Erythroblast (primary cell): ENCODE measurements at regions not wholly inside any gene's neighbourhood (a gene's known extent, or its start where the extent isn't known, plus 50 kb on each side); places are given as distances from the start of the nearest gene placed in this dataset.

Experiments used
- GATA1 ChIP-seq: IDR thresholded peaks from 2 replicates; pipeline ENCODE4 v1.6.1; 2011; ENCODE audit warnings: low read depth, mild to moderate bottlenecking, control low read depth, low read length, moderate library complexity
- POLR2A ChIP-seq: IDR thresholded peaks from 2 replicates; pipeline ENCODE4 v1.6.1; 2011; ENCODE audit warnings: mild to moderate bottlenecking, low read length

DNA sequence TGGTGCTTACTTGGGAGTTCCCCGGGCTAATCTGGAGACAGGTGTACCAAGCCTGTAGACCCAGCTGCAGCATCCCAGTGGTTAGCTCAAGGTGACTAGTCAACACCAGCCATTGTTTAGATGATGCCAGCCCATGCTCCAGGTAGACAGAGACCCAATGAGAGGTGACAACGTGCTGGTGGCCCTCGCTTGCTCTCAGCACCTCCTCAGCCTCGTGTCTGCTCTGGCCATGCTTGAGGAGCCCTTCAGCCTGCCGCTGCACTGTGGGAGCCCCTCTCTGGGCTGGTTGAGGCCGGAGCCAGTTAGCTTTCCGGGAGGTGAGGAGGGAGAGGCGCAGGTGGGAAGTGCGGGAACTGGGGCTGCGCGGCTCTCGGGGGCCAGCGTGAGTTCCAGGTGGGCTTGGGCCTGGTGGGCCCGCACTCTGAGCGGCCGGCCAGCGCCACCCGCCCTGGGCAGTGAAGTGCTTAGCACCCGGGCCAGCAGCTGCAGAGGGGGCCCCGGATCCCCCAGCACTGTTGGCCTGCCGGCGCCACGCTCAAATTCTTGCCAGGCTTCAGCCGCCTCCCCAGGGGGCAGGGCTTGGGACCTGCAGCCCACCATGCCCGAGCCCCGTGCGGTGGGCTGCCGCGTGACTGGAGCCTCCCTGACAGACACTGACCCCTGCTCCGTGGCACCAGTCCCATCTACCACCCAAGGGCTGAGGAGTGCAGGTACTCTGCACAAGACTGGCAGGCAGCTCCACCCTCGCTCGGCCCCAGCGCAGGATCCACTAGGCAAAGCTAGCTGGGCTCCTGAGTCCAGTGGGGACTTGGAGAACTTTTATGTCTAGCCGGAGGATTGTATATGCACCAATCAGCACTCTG, 85.9 kb upstream of the VSTM2B start:
- TF ChIP-seq POLR2A = no peak
- no peak for TF ChIP-seq GATA1
